ENCODE measurements at regions not wholly inside any gene's neighbourhood (a gene's known extent, or its start where the extent isn't known, plus 50 kb on each side); places are given as distances from the start of the nearest gene placed in this dataset.

DNA sequence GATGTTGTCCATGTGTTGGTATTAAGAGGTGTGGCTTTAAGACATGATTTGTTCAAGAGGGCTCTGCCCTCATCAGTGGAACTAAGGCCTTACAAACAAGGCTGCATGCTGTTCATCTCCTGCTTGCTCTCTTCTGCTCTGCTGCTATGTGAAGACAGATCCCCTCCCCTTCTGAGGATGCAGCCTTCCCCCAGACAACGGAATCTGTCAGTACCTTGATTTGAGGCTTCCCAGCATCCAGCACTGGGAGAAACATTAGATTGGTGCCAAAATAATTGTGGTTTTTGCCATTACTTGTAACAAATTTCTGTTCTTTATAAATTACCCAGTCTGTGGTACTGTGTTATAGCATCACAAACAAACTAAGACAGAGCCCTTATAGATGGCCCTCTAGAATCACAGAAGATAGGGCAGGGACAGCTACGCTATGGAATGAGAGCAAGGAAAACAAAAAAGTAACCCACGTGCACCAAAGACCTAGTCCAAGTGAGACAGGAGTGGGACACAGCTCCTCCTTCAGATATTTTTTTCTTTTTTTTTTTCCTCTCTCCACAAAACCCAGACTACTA lies 151.5 kb upstream of the RXFP2 start:
- TF ChIP-seq, protein P1, sequence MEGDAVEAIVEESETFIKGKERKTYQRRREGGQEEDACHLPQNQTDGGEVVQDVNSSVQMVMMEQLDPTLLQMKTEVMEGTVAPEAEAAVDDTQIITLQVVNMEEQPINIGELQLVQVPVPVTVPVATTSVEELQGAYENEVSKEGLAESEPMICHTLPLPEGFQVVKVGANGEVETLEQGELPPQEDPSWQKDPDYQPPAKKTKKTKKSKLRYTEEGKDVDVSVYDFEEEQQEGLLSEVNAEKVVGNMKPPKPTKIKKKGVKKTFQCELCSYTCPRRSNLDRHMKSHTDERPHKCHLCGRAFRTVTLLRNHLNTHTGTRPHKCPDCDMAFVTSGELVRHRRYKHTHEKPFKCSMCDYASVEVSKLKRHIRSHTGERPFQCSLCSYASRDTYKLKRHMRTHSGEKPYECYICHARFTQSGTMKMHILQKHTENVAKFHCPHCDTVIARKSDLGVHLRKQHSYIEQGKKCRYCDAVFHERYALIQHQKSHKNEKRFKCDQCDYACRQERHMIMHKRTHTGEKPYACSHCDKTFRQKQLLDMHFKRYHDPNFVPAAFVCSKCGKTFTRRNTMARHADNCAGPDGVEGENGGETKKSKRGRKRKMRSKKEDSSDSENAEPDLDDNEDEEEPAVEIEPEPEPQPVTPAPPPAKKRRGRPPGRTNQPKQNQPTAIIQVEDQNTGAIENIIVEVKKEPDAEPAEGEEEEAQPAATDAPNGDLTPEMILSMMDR (optimal IDR thresholded peaks at IDR 0.05 in 1 of 3, IDR thresholded peaks at IDR 0.05 in 1 of 3, conservative IDR thresholded peaks at IDR 0.05 in 1 of 3; ENCODE audit: extremely low read depth in 1 of 3, insufficient read depth in 2 of 3, low read length in 3 of 3): no peak
- no peak for TF ChIP-seq EZH2 (IDR thresholded peaks at IDR 0.05; ENCODE audit: low read length)

Measured in keratinocyte (primary cell).